ENCODE measurements at regions not wholly inside any gene's neighbourhood (a gene's known extent, or its start where the extent isn't known, plus 50 kb on each side); places are given as distances from the start of the nearest gene placed in this dataset.

GRCh38 chr4:162522724-162523123 lies 358.9 kb upstream of the FSTL5 start:
- no peaks in the 10 kb centered on the region for H3K27me3 ChIP-seq

GRCh38 chr4:162510937-162511336 lies 347.1 kb upstream of the FSTL5 start:
- Histone ChIP-seq H3K9me3 (no peaks in the 10 kb centered on the region), H3K4me1 (no peaks in the 10 kb centered on the region), H3K27me3 (no peaks in the 10 kb centered on the region), H3K36me3 (no peaks in the 10 kb centered on the region), H3K4me3 (no peak overlapping the region), H3K27ac (no peak overlapping the region)
- no peak for TF ChIP-seq CTCF (IDR thresholded peaks at IDR 0.05)
- no peak for DNase-seq
- no peak for ATAC-seq
- intact Hi-C loops (cut with DNase I), result no loop called here

More at GRCh38 chr4:162522724-162523123, 358.9 kb upstream of the FSTL5 start:
- no peaks in the 10 kb centered on the region for H3K36me3 ChIP-seq
- no peak for TF ChIP-seq CTCF (IDR thresholded peaks at IDR 0.05)
- H3K4me3 ChIP-seq, result no peak overlapping the region
- intact Hi-C loops (cut with DNase I), result no loop called here
- DNase-seq, result no peak
- no peak overlapping the region for H3K27ac ChIP-seq
- ATAC-seq, result no peak
- H3K9me3 ChIP-seq, result no peaks in the 10 kb centered on the region
- H3K4me1 ChIP-seq, result no peaks in the 10 kb centered on the region

GRCh38 chr4:162510115-162510514 lies 346.3 kb upstream of the FSTL5 start:
- no peak overlapping the region for H3K4me3 ChIP-seq
- intact Hi-C loops (cut with DNase I), result no loop called here
- no peak overlapping the region for H3K27ac ChIP-seq
- no peaks in the 10 kb centered on the region for H3K27me3 ChIP-seq
- no peaks in the 10 kb centered on the region for H3K9me3 ChIP-seq
- DNase-seq (no peak), ATAC-seq (no peak)
- TF ChIP-seq CTCF (IDR thresholded peaks at IDR 0.05), result no peak
- no peaks in the 10 kb centered on the region for H3K36me3 ChIP-seq
- no peaks in the 10 kb centered on the region for H3K4me1 ChIP-seq

GRCh38 chr4:162509333-162509732 lies 345.5 kb upstream of the FSTL5 start:
- H3K27ac ChIP-seq, result no peak overlapping the region
- no peaks in the 10 kb centered on the region for H3K27me3 ChIP-seq
- DNase-seq (no peak), ATAC-seq (no peak)
- H3K36me3 ChIP-seq, result no peaks in the 10 kb centered on the region
- no peak for TF ChIP-seq CTCF (IDR thresholded peaks at IDR 0.05)
- H3K9me3 ChIP-seq, result no peaks in the 10 kb centered on the region
- no peak overlapping the region for H3K4me3 ChIP-seq
- no peaks in the 10 kb centered on the region for H3K4me1 ChIP-seq
- intact Hi-C loops (cut with DNase I), result no loop called here

- Histone ChIP-seq H3K27ac (no peak overlapping the region), H3K27me3 (no peaks in the 10 kb centered on the region), H3K4me3 (no peak overlapping the region), H3K4me1 (no peaks in the 10 kb centered on the region), H3K36me3 (no peaks in the 10 kb centered on the region), H3K9me3 (no peaks in the 10 kb centered on the region)
- DNase-seq (no peak), ATAC-seq (no peak)
- TF ChIP-seq CTCF (IDR thresholded peaks at IDR 0.05), result no peak
- intact Hi-C loops (cut with DNase I), result no loop called here
These were observed 342.5 kb upstream of the FSTL5 start for GRCh38 chr4:162506253-162506652.

Data from left lung (tissue), 4 donors.